ENCODE measurements at regions not wholly inside any gene's neighbourhood (a gene's known extent, or its start where the extent isn't known, plus 50 kb on each side); places are given as distances from the start of the nearest gene placed in this dataset.

DNA sequence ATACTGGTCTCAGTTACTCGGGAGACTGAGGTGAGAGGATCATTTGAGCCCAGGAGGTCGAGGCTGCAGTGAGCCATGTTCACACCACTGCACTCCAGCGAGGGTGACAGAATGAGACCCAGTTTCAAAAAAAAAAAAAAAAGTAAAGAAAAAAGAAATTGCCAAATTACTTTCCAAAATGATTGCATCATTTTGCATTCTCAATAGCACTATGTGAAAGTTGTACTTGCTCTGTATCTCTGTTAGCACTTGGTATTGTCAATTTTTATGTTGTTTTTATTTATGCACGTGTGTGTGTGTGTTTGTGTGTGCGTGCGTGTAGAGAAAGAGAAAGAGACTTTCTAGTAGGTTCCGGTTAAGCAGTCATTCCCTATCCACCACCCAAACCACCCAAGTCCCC is 328.4 kb downstream of the RAB3C start:
- no peak overlapping the region for H3K27ac Mint-ChIP-seq
- no peak for DNase-seq
- H3K27me3 Mint-ChIP-seq, result no peaks in the 10 kb centered on the region
- ChIA-PET POLR2A (no interaction called here), CTCF (no interaction called here)
- H3K4me3 Mint-ChIP-seq, result no peak overlapping the region
- H3K4me1 Mint-ChIP-seq, result peaks cover 2% of the 10 kb centered on the region
- no peaks in the 10 kb centered on the region for H3K36me3 Mint-ChIP-seq (ENCODE audit: low read depth)
- peaks cover 8% of the 10 kb centered on the region for H3K9me3 Mint-ChIP-seq

- ChIA-PET CTCF (no interaction called here), POLR2A (no interaction called here)
- Mint-ChIP-seq H3K27ac (no peak overlapping the region), H3K9me3 (peaks cover 5% of the 10 kb centered on the region), H3K4me3 (no peak overlapping the region), H3K27me3 (no peaks in the 10 kb centered on the region), H3K36me3 (ENCODE audit: low read depth) (no peaks in the 10 kb centered on the region), H3K4me1 (peaks cover 2% of the 10 kb centered on the region)
- DNase-seq, result no peak
These were observed 329.2 kb downstream of the RAB3C start for GRCh38 chr5:58912116-58912515.

DNA sequence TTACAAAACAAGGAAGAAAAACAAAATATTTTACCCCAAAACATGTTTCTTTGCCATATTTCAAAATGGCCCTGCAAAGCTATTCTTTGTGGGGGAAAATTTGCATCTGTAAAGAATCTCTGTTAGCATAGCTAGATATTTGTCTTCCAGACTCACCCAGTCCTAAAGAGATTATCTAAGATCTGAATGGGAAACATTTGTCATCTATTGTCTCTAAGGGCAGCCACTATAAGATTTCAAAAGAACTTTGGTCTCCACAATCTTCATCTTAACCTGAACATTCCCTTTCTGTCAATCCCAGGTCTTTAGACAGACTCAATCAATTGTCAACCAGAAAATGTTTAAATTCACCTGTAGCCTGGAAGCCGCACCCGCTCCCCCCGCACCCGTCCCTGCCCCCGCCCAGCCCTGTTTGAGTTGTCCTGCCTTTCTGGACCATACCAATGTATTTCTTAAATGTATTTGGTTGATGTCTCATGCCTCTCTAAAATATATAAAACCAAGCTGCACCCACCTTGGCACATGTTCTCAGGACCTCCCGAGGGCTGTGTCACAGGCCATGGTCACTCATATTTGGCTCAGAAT is 330.6 kb downstream of the RAB3C start:
- Mint-ChIP-seq H3K27me3 (no peaks in the 10 kb centered on the region), H3K4me3 (no peak overlapping the region), H3K9me3 (peaks cover 2% of the 10 kb centered on the region), H3K27ac (no peak overlapping the region), H3K4me1 (peaks cover 2% of the 10 kb centered on the region), H3K36me3 (ENCODE audit: low read depth) (no peaks in the 10 kb centered on the region)
- DNase-seq, result no peak
- POLR2A ChIA-PET, result no interaction called here
- CTCF ChIA-PET, result interaction anchor here (1.4 kb wide), 2 partner anchors 15 to 27 kb away, joined by 3 to 5 read pairs; no protein-coding TSS in a partner anchor

- ChIA-PET CTCF (no interaction called here), POLR2A (no interaction called here)
- Mint-ChIP-seq H3K9me3 (no peaks in the 10 kb centered on the region), H3K27ac (no peak overlapping the region), H3K36me3 (ENCODE audit: low read depth) (no peaks in the 10 kb centered on the region), H3K4me3 (no peak overlapping the region), H3K4me1 (peaks cover 3% of the 10 kb centered on the region), H3K27me3 (no peaks in the 10 kb centered on the region)
- no peak for DNase-seq
These were observed 335.3 kb downstream of the RAB3C start for GRCh38 chr5:58918021-58918729.
